Colonic mucosa (tissue), 4 donors: ENCODE measurements at regions not wholly inside any gene's neighbourhood (a gene's known extent, or its start where the extent isn't known, plus 50 kb on each side); places are given as distances from the start of the nearest gene placed in this dataset.

Source experiments
- DNase-seq: peaks from one replicate; pipeline ENCODE4 v3.0.0-alpha.2; 2020
- H3K27ac ChIP-seq: fragments of 200-600 bp; one replicate; pipeline ENCODE4 v1.8.0; 2021
- H3K27me3 ChIP-seq: fragments of 200-600 bp; one replicate; pipeline ENCODE4 v1.8.0; 2021
- H3K36me3 ChIP-seq: fragments of 200-600 bp; one replicate; pipeline ENCODE4 v1.8.0; 2021
- H3K4me1 ChIP-seq: fragments of 200-600 bp; one replicate; pipeline ENCODE4 v1.8.0; 2021; ENCODE audit warnings: mild to moderate bottlenecking
- H3K4me3 ChIP-seq: fragments of 200-600 bp; one replicate; pipeline ENCODE4 v1.8.0; 2021
- H3K9ac ChIP-seq, 2 donors: one replicate each; pipeline ENCODE4 v1.7.0; 2013; ENCODE audit warnings: control low read depth in 2 of 2, low read depth in 2 of 2, low read length in 2 of 2
- H3K9me3 ChIP-seq: fragments of 200-600 bp; one replicate; pipeline ENCODE4 v1.8.0; 2021
- CTCF ChIP-seq: fragments of 200-600 bp; IDR thresholded peaks from one replicate; pipeline ENCODE4 v1.8.0; 2022; ENCODE audit warnings: antibody characterized with exemption, mild to moderate bottlenecking
- intact Hi-C: fragments of 100-400 bp; cut with DNase I; formaldehyde crosslinking; loops from one replicate; pipeline ENCODE4 v1.14.1; 2022
- donor health status: healthy.
- donor health status: DM: no; HTN: no; CAD: no.
- donor health status: DM: no; HTN: no; CAD: no.

DNA sequence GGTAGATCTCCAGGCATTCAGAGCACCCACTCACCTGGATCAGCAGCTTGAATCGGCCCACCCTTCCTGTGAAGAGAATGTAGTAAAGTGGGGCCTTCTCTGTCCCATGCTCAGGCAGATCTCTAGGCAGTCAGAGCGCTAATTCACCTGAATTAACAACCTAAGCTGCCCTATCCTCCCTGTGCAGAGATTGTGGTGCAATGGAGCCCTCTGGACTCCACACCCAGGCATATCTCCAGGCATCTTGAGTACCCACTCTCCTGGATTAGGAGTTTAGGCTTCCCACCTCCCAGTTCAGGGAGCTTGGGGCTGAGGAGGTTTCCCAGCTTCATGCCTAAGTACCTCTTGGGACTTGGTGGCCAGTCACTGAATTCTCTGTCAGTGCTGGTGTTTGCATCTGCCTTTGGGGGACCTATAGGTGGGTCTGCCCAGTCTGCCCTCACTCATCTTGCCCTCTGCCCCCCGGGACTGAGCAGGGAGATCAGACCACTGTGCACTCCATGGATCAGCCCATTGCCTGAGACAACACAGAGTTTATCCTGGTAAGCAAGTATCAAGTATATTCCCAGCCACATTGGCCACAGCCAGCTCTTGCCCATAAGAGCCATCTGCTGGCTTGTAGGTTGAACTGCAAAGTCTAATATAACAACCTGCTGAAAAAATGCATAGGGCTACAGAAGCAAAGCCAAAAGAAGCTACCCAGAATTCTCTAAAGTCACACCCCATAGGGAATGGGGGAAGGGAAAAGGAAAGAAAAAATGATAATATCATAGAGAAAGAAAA is 372.9 kb downstream of the KLHL13 start:
- intact Hi-C loops = no loop called here
- Histone ChIP-seq H3K27ac (no peak overlapping the region), H3K36me3 (no peaks in the 10 kb centered on the region), H3K9me3 (no peaks in the 10 kb centered on the region), H3K27me3 (no peaks in the 10 kb centered on the region), H3K9ac (no peak overlapping the region), H3K4me1 (no peaks in the 10 kb centered on the region), H3K4me3 (no peak overlapping the region)
- no peak for DNase-seq
- TF ChIP-seq CTCF = peak; percentile 20

- H3K36me3 ChIP-seq = no peaks in the 10 kb centered on the region
- DNase-seq = peak; percentile 25
- H3K4me1 ChIP-seq = no peaks in the 10 kb centered on the region
- intact Hi-C loops = no loop called here
- no peaks in the 10 kb centered on the region for H3K9me3 ChIP-seq
- H3K4me3 ChIP-seq = no peak overlapping the region
- TF ChIP-seq CTCF = no peak
- H3K27me3 ChIP-seq = no peaks in the 10 kb centered on the region
- no peak overlapping the region for H3K9ac ChIP-seq
- no peak overlapping the region for H3K27ac ChIP-seq
These were observed 403.2 kb downstream of the KLHL13 start for GRCh38 chrX:117713411-117713810.

DNA sequence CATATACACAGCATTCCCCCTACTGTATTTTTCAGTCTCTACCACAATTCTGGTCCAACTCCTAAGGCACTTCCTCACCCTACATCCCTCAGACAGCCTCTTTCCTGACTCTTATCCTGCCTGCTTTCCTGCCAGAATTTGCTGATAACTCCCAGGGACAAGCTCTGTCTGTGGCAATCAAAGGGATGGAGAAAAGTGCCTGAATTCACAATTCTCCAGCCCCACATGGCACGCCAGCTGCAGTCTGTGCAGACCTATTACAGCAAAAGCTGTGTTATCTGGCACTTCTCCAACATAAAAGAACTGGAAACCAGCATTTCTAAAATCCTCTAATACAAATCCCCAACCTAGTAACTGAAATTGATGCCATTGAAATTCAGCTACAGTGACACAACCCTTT is 404.8 kb downstream of the KLHL13 start:
- H3K9ac ChIP-seq = no peak overlapping the region
- no peaks in the 10 kb centered on the region for H3K4me1 ChIP-seq
- no peaks in the 10 kb centered on the region for H3K36me3 ChIP-seq
- DNase-seq = no peak
- TF ChIP-seq CTCF = no peak
- no peaks in the 10 kb centered on the region for H3K9me3 ChIP-seq
- no peak overlapping the region for H3K4me3 ChIP-seq
- H3K27ac ChIP-seq = no peak overlapping the region
- H3K27me3 ChIP-seq = no peaks in the 10 kb centered on the region
- intact Hi-C loops = no loop called here

- DNase-seq = no peak
- H3K27ac ChIP-seq = no peak overlapping the region
- H3K27me3 ChIP-seq = no peaks in the 10 kb centered on the region
- no peak for TF ChIP-seq CTCF
- no peaks in the 10 kb centered on the region for H3K9me3 ChIP-seq
- intact Hi-C loops = no loop called here
- H3K36me3 ChIP-seq = no peaks in the 10 kb centered on the region
- no peaks in the 10 kb centered on the region for H3K4me1 ChIP-seq
- H3K9ac ChIP-seq = no peak overlapping the region
- H3K4me3 ChIP-seq = no peak overlapping the region
These were observed 408.5 kb downstream of the KLHL13 start for GRCh38 chrX:117707948-117708743.

GRCh38 chrX:117701050-117701449 is 415.6 kb downstream of the KLHL13 start:
- intact Hi-C loops = no loop called here
- no peak for TF ChIP-seq CTCF
- H3K4me3 ChIP-seq = no peak overlapping the region
- H3K9me3 ChIP-seq = no peaks in the 10 kb centered on the region
- no peak overlapping the region for H3K9ac ChIP-seq
- no peak for DNase-seq
- no peaks in the 10 kb centered on the region for H3K4me1 ChIP-seq
- no peaks in the 10 kb centered on the region for H3K36me3 ChIP-seq
- H3K27me3 ChIP-seq = no peaks in the 10 kb centered on the region
- no peak overlapping the region for H3K27ac ChIP-seq
